Neural cell (in vitro differentiated cells): ENCODE measurements at regions not wholly inside any gene's neighbourhood (a gene's known extent, or its start where the extent isn't known, plus 50 kb on each side); places are given as distances from the start of the nearest gene placed in this dataset.
A peak's percentile ranks its signal among the peaks of the same experiment; 100 is the strongest.

ENCODE experiments used
- H2AFZ ChIP-seq: fragments of 200-600, 300-800 bp; sonication (generic), shearing (Covaris generic); 2 replicates; pipeline ENCODE4 v1.6.0; 2014; ENCODE audit warnings: low read depth, mild to moderate bottlenecking, antibody characterized with exemption, low read length, moderate library complexity
- H3F3A ChIP-seq: fragments of 200-600 bp; shearing (Covaris generic); 2 replicates; pipeline ENCODE4 v1.6.1; 2016; ENCODE audit warnings: mild to moderate bottlenecking, moderate library complexity, mixed read lengths, antibody characterized with exemption, low read length; ENCODE audit not compliant: insufficient read depth, poor library complexity, severe bottlenecking
- H3K27ac ChIP-seq: fragments of 200-600, 300-800 bp; sonication (generic), shearing (Covaris generic); 2 replicates; pipeline ENCODE4 v1.5.1; 2014; ENCODE audit warnings: mild to moderate bottlenecking, low read length, moderate library complexity
- H3K27me3 ChIP-seq: fragments of 300-800, 200-600 bp; sonication (generic), shearing (Covaris generic); 2 replicates; pipeline ENCODE4 v1.6.0; 2014; ENCODE audit warnings: mild to moderate bottlenecking, low read depth, low read length, moderate library complexity; ENCODE audit not compliant: insufficient read depth
- H3K36me3 ChIP-seq: fragments of 300-800, 200-600 bp; sonication (generic), shearing (Covaris generic); 2 replicates; pipeline ENCODE4 v1.5.1; 2014; ENCODE audit warnings: mild to moderate bottlenecking, antibody characterized with exemption, low read length, moderate library complexity; ENCODE audit not compliant: insufficient read depth
- H3K4me2 ChIP-seq: fragments of 300-800, 200-600 bp; sonication (generic), shearing (Covaris generic); 2 replicates; pipeline ENCODE4 v1.6.0; 2014; ENCODE audit warnings: mild to moderate bottlenecking, low read length
- H3K4me3 ChIP-seq: fragments of 300-800, 200-600 bp; sonication (generic), shearing (Covaris generic); 2 replicates; pipeline ENCODE4 v1.5.1; 2014; ENCODE audit warnings: mild to moderate bottlenecking, low read length, moderate library complexity
- H3K79me2 ChIP-seq: fragments of 200-600 bp; shearing (Covaris generic); replicated peaks from 2 replicates; pipeline ENCODE4 v1.6.0; 2014; ENCODE audit warnings: mild to moderate bottlenecking, low read length, moderate library complexity; ENCODE audit not compliant: insufficient read depth
- H3K9ac ChIP-seq: fragments of 300-800, 200-600 bp; sonication (generic), shearing (Covaris generic); 2 replicates; pipeline ENCODE4 v1.6.1; 2016; ENCODE audit warnings: mild to moderate bottlenecking, low read length, mixed read lengths
- H3K9me2 ChIP-seq: fragments of 200-600 bp; shearing (Covaris generic); 2 replicates; pipeline ENCODE4 v1.6.1; 2016; ENCODE audit warnings: mild to moderate bottlenecking, low read length, mixed read lengths; ENCODE audit not compliant: insufficient read depth
- H3K9me3 ChIP-seq: fragments of 200-600, 300-800 bp; sonication (generic), shearing (Covaris generic); 2 replicates; pipeline ENCODE4 v1.6.1; 2016; ENCODE audit warnings: mild to moderate bottlenecking, mixed run types, low read length, moderate library complexity, mixed read lengths
- H4K20me1 ChIP-seq: fragments of 200-600 bp; shearing (Covaris generic); 2 replicates; pipeline ENCODE4 v1.6.1; 2016; ENCODE audit warnings: mild to moderate bottlenecking, mixed run types; ENCODE audit not compliant: insufficient read depth
- CTCF ChIP-seq: fragments of 450-650 bp; IDR thresholded peaks from 2 replicates; pipeline ENCODE4 v1.5.1; 2014; ENCODE audit warnings: antibody characterized with exemption, mild to moderate bottlenecking, moderate library complexity; ENCODE audit not compliant: poor library complexity, severe bottlenecking
- EP300 ChIP-seq: fragments of 450-650 bp; conservative IDR thresholded peaks from 2 replicates; pipeline ENCODE4 v1.6.1; 2014; ENCODE audit warnings: antibody characterized with exemption, mild to moderate bottlenecking, moderate library complexity; ENCODE audit not compliant: poor library complexity, severe bottlenecking
- EZH2 ChIP-seq: fragments of 200-600, 300-800 bp; shearing (Covaris generic), sonication (generic); IDR thresholded peaks from 2 replicates; pipeline ENCODE4 v1.6.1; 2014; ENCODE audit warnings: antibody characterized with exemption, low read length, borderline replicate concordance, mild to moderate bottlenecking; ENCODE audit not compliant: insufficient read depth, poor library complexity, severe bottlenecking
- MXI1 ChIP-seq: fragments of 450-650 bp; conservative IDR thresholded peaks from 2 replicates; pipeline ENCODE4 v1.6.1; 2014; ENCODE audit warnings: antibody characterized with exemption, mild to moderate bottlenecking; ENCODE audit not compliant: poor library complexity, severe bottlenecking
- POLR2AphosphoS5 ChIP-seq: IDR thresholded peaks from 2 replicates; pipeline ENCODE4 v1.6.1; 2012
- RAD21 ChIP-seq: fragments of 450-650 bp; conservative IDR thresholded peaks from 2 replicates; pipeline ENCODE4 v1.6.1; 2014; ENCODE audit warnings: antibody characterized with exemption, mild to moderate bottlenecking, moderate library complexity
- REST ChIP-seq: IDR thresholded peaks from 2 replicates; pipeline ENCODE4 v1.6.1; 2012; ENCODE audit warnings: borderline replicate concordance
- SMC3 ChIP-seq: fragments of 450-650 bp; conservative IDR thresholded peaks from 2 replicates; pipeline ENCODE4 v1.6.1; 2014; ENCODE audit warnings: antibody characterized with exemption, mild to moderate bottlenecking, moderate library complexity; ENCODE audit not compliant: poor library complexity
- TAF1 ChIP-seq: IDR thresholded peaks from 2 replicates; pipeline ENCODE4 v1.6.1; 2012; ENCODE audit warnings: low read depth

- H3K36me3 ChIP-seq: no peaks in the 10 kb centered on the region
- H3K9me3 ChIP-seq: no peaks in the 10 kb centered on the region
- TF ChIP-seq TAF1 (no peak), RAD21 (peak; percentile 43), SMC3 (peak; percentile 24), EZH2 (no peak)
- no peaks in the 10 kb centered on the region for H3K27me3 ChIP-seq
- H3K79me2 ChIP-seq: no peaks in the 10 kb centered on the region
- H3K4me2 ChIP-seq: no peak overlapping the region
- no peak overlapping the region for H3K4me3 ChIP-seq
- no peaks in the 10 kb centered on the region for H3K9me2 ChIP-seq
- H3K9ac ChIP-seq: no peak overlapping the region
- H2AFZ ChIP-seq: no peak overlapping the region
- H3K27ac ChIP-seq: no peak overlapping the region
- H4K20me1 ChIP-seq: no peaks in the 10 kb centered on the region
- H3F3A ChIP-seq: no peaks in the 10 kb centered on the region
Observed at GRCh38 chr1:13992489-13993285, 292.7 kb downstream of the PRDM2 start.

- no peaks in the 10 kb centered on the region for H3F3A ChIP-seq
- H3K9me2 ChIP-seq: no peaks in the 10 kb centered on the region
- H2AFZ ChIP-seq: no peak overlapping the region
- H3K9ac ChIP-seq: no peak overlapping the region
- H3K27me3 ChIP-seq: no peaks in the 10 kb centered on the region
- H3K79me2 ChIP-seq: no peaks in the 10 kb centered on the region
- H4K20me1 ChIP-seq: no peaks in the 10 kb centered on the region
- no peak overlapping the region for H3K27ac ChIP-seq
- no peak overlapping the region for H3K4me2 ChIP-seq
- no peak for TF ChIP-seq EP300
- no peak for TF ChIP-seq RAD21
- no peak for TF ChIP-seq POLR2AphosphoS5
- no peak for TF ChIP-seq REST
- no peak for TF ChIP-seq MXI1
- TF ChIP-seq TAF1: no peak
- TF ChIP-seq CTCF: no peak
- no peak for TF ChIP-seq EZH2
- TF ChIP-seq SMC3: no peak
- no peaks in the 10 kb centered on the region for H3K9me3 ChIP-seq
- H3K4me3 ChIP-seq: no peak overlapping the region
- H3K36me3 ChIP-seq: no peaks in the 10 kb centered on the region
Observed at GRCh38 chr1:13994386-13994785, 294.4 kb downstream of the PRDM2 start.
